Body of pancreas (tissue), 4 donors: ENCODE measurements at regions not wholly inside any gene's neighbourhood (a gene's known extent, or its start where the extent isn't known, plus 50 kb on each side); places are given as distances from the start of the nearest gene placed in this dataset.

Source experiments
- POLR2A ChIP-seq, 3 donors: fragments of 450-650 bp; IDR thresholded peaks; one replicate each; pipeline ENCODE4 v1.6.1; 2016; ENCODE audit warnings: antibody characterized with exemption in 3 of 3, mild to moderate bottlenecking in 2 of 3
- TF ChIP-seq, protein P1 (sequence below), 7 experiments: fragments of 450-650 bp in 4 of 7; fragments of 200-600 bp in 3 of 7; sonication (generic) in 3 of 7; IDR thresholded peaks; one replicate each; pipeline ENCODE4 v1.5.1; 2016 to 2019; ENCODE audit warnings: antibody characterized with exemption in 7 of 7

DNA sequence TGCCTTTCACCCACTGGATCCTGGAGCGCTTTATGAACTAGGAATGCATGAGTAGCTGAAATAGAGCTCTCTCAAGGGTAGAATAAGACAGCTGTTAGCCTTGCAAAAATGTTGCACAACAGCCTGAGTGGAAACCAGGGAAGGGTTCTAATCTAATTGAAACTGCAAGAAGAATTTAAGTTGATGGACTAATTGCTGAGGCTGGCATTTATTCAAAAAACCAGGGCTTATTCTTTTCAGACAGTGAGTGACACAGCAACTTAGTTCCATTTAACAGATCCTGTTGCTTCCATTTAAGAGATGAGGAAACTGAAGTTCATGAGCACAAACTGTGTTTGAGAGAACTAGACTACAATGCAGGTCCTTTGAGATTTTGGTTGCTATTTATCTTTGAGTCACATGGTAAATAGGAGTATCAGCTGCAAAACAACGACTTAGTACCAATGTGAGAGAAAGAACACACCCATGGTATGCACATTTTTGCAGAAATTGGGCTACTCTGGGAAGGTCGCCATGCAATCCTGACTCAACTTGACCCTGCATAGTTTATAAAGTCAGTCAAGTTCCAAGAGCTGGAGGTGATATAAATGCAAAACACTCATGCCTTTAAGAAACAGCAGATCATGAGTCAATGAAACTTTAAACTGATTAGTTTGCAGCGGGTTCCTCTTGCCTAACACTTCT is 76.4 kb upstream of the PARD3B start:
- TF ChIP-seq, protein P1, sequence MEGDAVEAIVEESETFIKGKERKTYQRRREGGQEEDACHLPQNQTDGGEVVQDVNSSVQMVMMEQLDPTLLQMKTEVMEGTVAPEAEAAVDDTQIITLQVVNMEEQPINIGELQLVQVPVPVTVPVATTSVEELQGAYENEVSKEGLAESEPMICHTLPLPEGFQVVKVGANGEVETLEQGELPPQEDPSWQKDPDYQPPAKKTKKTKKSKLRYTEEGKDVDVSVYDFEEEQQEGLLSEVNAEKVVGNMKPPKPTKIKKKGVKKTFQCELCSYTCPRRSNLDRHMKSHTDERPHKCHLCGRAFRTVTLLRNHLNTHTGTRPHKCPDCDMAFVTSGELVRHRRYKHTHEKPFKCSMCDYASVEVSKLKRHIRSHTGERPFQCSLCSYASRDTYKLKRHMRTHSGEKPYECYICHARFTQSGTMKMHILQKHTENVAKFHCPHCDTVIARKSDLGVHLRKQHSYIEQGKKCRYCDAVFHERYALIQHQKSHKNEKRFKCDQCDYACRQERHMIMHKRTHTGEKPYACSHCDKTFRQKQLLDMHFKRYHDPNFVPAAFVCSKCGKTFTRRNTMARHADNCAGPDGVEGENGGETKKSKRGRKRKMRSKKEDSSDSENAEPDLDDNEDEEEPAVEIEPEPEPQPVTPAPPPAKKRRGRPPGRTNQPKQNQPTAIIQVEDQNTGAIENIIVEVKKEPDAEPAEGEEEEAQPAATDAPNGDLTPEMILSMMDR (IDR thresholded peaks at IDR 0.05): no peak
- TF ChIP-seq POLR2A (IDR thresholded peaks at IDR 0.05): no peak
